K562 (cell line): ENCODE measurements at regions not wholly inside any gene's neighbourhood (a gene's known extent, or its start where the extent isn't known, plus 50 kb on each side); places are given as distances from the start of the nearest gene placed in this dataset.

Source experiments
- ESRRA ChIP-seq: fragments of 450-650 bp; IDR thresholded peaks from 2 replicates; pipeline ENCODE4 v1.6.1; 2014; ENCODE audit warnings: low read depth, mild to moderate bottlenecking, moderate library complexity, borderline replicate concordance
- ZNF282 ChIP-seq: sonication (generic); formaldehyde crosslinking; IDR thresholded peaks from 2 replicates; pipeline ENCODE4 v1.8.1; 2023; ENCODE audit warnings: missing genetic modification reagents
- TF ChIP-seq, protein P1 (sequence below): fragments of 250-450 bp; sonication (Bioruptor Pico); IDR thresholded peaks from 2 replicates; pipeline ENCODE4 v1.4.0; 2020
- TF ChIP-seq, protein P2 (sequence below): fragments of 250-450 bp; sonication (Bioruptor Pico); IDR thresholded peaks from 2 replicates; pipeline ENCODE4 v1.5.0; 2021; ENCODE audit warnings: mild to moderate bottlenecking, moderate library complexity
- TF ChIP-seq, protein P3 (sequence below), 2 experiments: fragments of 450-650 bp; formaldehyde crosslinking in 1 of 2; IDR thresholded peaks; 2 replicates each; pipeline versions ENCODE4 v1.4.0 to v1.6.1; 2014 to 2020; ENCODE audit warnings: mild to moderate bottlenecking in 2 of 2, borderline replicate concordance in 1 of 2, low read depth in 1 of 2
- TF ChIP-seq, protein P4 (sequence below): sonication (generic); formaldehyde crosslinking; IDR thresholded peaks from 2 replicates; pipeline ENCODE4 v1.8.1; 2022; ENCODE audit warnings: missing genetic modification reagents
- TF ChIP-seq, protein P5 (sequence below): sonication (generic); formaldehyde crosslinking; IDR thresholded peaks from 2 replicates; pipeline ENCODE4 v1.8.0; 2022; ENCODE audit warnings: mild to moderate bottlenecking, missing genetic modification reagents

DNA sequence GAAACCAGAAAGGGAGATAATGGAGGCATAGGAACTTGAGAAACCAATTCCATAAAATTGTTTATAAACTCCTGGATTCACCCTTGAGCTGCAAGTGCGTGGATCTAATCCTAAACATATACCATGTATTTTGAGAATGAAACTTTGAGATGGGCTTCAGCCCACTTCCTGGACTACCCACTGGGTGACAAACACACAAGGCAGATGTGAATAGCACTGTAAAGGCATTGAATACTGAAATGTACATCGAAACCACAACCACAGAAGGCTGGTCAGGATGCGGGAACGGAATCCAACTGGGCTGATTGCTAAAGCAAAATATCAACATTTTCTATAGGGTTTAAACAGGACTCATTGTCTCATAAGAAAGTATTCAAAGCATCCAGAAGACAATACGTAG, 228.5 kb upstream of the ZEB2 start (continued):
- TF ChIP-seq, protein P1, sequence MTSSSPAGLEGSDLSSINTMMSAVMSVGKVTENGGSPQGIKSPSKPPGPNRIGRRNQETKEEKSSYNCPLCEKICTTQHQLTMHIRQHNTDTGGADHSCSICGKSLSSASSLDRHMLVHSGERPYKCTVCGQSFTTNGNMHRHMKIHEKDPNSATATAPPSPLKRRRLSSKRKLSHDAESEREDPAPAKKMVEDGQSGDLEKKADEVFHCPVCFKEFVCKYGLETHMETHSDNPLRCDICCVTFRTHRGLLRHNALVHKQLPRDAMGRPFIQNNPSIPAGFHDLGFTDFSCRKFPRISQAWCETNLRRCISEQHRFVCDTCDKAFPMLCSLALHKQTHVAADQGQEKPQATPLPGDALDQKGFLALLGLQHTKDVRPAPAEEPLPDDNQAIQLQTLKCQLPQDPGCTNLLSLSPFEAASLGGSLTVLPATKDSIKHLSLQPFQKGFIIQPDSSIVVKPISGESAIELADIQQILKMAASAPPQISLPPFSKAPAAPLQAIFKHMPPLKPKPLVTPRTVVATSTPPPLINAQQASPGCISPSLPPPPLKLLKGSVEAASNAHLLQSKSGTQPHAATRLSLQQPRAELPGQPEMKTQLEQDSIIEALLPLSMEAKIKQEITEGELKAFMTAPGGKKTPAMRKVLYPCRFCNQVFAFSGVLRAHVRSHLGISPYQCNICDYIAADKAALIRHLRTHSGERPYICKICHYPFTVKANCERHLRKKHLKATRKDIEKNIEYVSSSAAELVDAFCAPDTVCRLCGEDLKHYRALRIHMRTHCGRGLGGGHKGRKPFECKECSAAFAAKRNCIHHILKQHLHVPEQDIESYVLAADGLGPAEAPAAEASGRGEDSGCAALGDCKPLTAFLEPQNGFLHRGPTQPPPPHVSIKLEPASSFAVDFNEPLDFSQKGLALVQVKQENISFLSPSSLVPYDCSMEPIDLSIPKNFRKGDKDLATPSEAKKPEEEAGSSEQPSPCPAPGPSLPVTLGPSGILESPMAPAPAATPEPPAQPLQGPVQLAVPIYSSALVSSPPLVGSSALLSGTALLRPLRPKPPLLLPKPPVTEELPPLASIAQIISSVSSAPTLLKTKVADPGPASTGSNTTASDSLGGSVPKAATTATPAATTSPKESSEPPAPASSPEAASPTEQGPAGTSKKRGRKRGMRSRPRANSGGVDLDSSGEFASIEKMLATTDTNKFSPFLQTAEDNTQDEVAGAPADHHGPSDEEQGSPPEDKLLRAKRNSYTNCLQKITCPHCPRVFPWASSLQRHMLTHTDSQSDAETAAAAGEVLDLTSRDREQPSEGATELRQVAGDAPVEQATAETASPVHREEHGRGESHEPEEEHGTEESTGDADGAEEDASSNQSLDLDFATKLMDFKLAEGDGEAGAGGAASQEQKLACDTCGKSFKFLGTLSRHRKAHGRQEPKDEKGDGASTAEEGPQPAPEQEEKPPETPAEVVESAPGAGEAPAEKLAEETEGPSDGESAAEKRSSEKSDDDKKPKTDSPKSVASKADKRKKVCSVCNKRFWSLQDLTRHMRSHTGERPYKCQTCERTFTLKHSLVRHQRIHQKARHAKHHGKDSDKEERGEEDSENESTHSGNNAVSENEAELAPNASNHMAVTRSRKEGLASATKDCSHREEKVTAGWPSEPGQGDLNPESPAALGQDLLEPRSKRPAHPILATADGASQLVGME (CRISPR knock-in tag), result no peak
- TF ChIP-seq, protein P2, sequence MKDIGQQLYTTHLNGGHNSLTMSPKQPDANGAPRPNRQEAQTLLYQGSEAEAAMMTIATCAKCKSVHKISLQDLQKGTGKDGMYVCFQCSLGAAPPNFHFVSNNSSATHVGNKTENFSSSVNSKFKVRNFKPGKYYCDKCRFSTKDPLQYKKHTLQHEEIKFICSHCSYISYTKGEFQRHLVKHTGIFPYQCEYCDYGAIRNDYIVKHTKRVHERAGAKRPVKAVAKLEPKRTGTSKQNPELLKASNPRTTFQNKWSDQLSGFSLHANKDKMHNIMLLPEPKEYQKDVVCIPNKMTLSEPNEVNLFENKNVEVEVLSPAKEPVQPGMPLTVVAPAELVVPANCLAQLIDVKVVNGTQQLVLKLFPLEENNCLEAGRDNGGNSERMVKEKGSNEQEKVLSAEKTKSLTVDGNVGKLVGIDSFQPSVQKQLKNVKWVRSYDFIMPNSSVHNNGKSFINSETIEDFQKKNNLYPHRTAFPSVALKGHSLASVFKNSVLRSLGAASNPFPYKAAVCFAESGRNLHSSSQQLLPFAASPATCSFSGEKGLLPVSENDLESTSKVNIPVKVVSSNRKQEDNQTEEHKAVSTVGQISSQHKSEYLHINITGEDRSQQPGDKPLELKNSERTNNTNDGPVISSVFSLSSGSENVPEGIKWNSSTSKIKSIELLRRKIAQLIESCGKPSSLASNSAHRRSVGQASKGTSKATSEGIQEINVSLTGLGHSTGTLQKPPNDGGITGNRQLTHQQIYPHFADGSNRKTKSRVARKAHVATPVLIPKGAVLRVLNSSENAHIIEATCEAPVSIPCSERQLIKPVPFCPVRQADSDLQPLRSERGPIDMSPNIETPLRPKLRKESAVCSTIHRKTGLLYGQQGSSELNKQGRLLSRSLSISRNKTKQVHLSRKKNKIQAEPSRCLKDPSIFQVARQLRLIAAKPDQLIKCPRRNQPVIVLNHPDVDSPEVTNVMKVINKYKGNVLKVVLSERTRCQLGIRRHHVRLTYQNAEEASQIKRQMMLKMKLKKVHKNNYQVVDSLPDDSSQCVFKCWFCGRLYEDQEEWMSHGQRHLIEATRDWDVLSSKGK (CRISPR knock-in tag), result no peak
- TF ChIP-seq, protein P3, sequence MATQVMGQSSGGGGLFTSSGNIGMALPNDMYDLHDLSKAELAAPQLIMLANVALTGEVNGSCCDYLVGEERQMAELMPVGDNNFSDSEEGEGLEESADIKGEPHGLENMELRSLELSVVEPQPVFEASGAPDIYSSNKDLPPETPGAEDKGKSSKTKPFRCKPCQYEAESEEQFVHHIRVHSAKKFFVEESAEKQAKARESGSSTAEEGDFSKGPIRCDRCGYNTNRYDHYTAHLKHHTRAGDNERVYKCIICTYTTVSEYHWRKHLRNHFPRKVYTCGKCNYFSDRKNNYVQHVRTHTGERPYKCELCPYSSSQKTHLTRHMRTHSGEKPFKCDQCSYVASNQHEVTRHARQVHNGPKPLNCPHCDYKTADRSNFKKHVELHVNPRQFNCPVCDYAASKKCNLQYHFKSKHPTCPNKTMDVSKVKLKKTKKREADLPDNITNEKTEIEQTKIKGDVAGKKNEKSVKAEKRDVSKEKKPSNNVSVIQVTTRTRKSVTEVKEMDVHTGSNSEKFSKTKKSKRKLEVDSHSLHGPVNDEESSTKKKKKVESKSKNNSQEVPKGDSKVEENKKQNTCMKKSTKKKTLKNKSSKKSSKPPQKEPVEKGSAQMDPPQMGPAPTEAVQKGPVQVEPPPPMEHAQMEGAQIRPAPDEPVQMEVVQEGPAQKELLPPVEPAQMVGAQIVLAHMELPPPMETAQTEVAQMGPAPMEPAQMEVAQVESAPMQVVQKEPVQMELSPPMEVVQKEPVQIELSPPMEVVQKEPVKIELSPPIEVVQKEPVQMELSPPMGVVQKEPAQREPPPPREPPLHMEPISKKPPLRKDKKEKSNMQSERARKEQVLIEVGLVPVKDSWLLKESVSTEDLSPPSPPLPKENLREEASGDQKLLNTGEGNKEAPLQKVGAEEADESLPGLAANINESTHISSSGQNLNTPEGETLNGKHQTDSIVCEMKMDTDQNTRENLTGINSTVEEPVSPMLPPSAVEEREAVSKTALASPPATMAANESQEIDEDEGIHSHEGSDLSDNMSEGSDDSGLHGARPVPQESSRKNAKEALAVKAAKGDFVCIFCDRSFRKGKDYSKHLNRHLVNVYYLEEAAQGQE (IDR thresholded peaks at IDR 0.05; ENCODE audit: borderline replicate concordance), result no peak
- TF ChIP-seq, protein P3 (CRISPR knock-in tag; IDR thresholded peaks at IDR 0.05; ENCODE audit: low read depth), result no peak
- TF ChIP-seq ESRRA, result no peak
- TF ChIP-seq, protein P4, sequence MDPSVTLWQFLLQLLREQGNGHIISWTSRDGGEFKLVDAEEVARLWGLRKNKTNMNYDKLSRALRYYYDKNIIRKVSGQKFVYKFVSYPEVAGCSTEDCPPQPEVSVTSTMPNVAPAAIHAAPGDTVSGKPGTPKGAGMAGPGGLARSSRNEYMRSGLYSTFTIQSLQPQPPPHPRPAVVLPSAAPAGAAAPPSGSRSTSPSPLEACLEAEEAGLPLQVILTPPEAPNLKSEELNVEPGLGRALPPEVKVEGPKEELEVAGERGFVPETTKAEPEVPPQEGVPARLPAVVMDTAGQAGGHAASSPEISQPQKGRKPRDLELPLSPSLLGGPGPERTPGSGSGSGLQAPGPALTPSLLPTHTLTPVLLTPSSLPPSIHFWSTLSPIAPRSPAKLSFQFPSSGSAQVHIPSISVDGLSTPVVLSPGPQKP, result no peak
- TF ChIP-seq, protein P5, sequence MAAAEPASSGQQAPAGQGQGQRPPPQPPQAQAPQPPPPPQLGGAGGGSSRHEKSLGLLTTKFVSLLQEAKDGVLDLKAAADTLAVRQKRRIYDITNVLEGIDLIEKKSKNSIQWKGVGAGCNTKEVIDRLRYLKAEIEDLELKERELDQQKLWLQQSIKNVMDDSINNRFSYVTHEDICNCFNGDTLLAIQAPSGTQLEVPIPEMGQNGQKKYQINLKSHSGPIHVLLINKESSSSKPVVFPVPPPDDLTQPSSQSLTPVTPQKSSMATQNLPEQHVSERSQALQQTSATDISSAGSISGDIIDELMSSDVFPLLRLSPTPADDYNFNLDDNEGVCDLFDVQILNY, result no peak
- TF ChIP-seq ZNF282 (CRISPR knock-in tag), result no peak
